ENCODE measurements at regions not wholly inside any gene's neighbourhood (a gene's known extent, or its start where the extent isn't known, plus 50 kb on each side); places are given as distances from the start of the nearest gene placed in this dataset.
A peak's percentile ranks its signal among the peaks of the same experiment; 100 is the strongest.

GRCh38 chr18:76754351-76754750 is 68.0 kb upstream of the ZNF236 start:
- DNase-seq, result no peak
- ATAC-seq, result peak in 3 of 4 donors; percentile 15 to 61 (median 16)
- no peak for TF ChIP-seq POLR2A (IDR thresholded peaks at IDR 0.05)
- H3K27ac ChIP-seq, result no peak overlapping the region
- 44% methylated on average over 8 of the region's 8 CpGs for WGBS (ENCODE audit: insufficient coverage, low coverage, low lambda C conversion rate, missing lambda C conversion rate)
- no peak overlapping the region for H3K4me3 ChIP-seq
- H3K4me1 ChIP-seq, result peaks cover 0 to 16% (median 3%) of the 10 kb centered on the region in 4 donors
- H3K9me3 ChIP-seq, result no peaks in the 10 kb centered on the region
- intact Hi-C loops (cut with DNase I), result no loop called here
- H3K27me3 ChIP-seq, result no peaks in the 10 kb centered on the region
- no peaks in the 10 kb centered on the region for H3K36me3 ChIP-seq

- ATAC-seq (no peak), DNase-seq (no peak)
- no peaks in the 10 kb centered on the region for H3K36me3 ChIP-seq
- H3K27ac ChIP-seq, result no peak overlapping the region
- no peaks in the 10 kb centered on the region for H3K9me3 ChIP-seq
- WGBS (ENCODE audit: insufficient coverage, low coverage, low lambda C conversion rate, missing lambda C conversion rate), result 64% methylated on average over 4 of the region's 4 CpGs
- H3K4me1 ChIP-seq, result peaks cover 0 to 16% (median 3%) of the 10 kb centered on the region in 4 donors
- H3K4me3 ChIP-seq, result no peak overlapping the region
- intact Hi-C loops (cut with DNase I), result no loop called here
- no peaks in the 10 kb centered on the region for H3K27me3 ChIP-seq
- TF ChIP-seq POLR2A (IDR thresholded peaks at IDR 0.05), result no peak
- no peak for TF ChIP-seq CTCF (IDR thresholded peaks at IDR 0.05)
These were observed 70.0 kb upstream of the ZNF236 start for GRCh38 chr18:76752400-76752799.

GRCh38 chr18:76750917-76751890 is 71.2 kb upstream of the ZNF236 start:
- H3K36me3 ChIP-seq, result no peaks in the 10 kb centered on the region
- H3K9me3 ChIP-seq, result no peaks in the 10 kb centered on the region
- DNase-seq, result peak; percentile 42 to 68 (median 60)
- TF ChIP-seq CTCF (IDR thresholded peaks at IDR 0.05), result no peak
- TF ChIP-seq POLR2A (IDR thresholded peaks at IDR 0.05), result no peak
- no peaks in the 10 kb centered on the region for H3K27me3 ChIP-seq
- no peak overlapping the region for H3K4me3 ChIP-seq
- no peak overlapping the region for H3K27ac ChIP-seq
- 30% methylated on average over 4 of the region's 5 CpGs for WGBS (ENCODE audit: insufficient coverage, low coverage, low lambda C conversion rate, missing lambda C conversion rate)
- peak; percentile 83 to 90 (median 88) for ATAC-seq
- intact Hi-C loops (cut with DNase I), result no loop called here
- peaks cover 0 to 16% (median 3%) of the 10 kb centered on the region in 4 donors for H3K4me1 ChIP-seq

GRCh38 chr18:76750269-76750668 is 72.1 kb upstream of the ZNF236 start:
- H3K4me3 ChIP-seq, result no peak overlapping the region
- ATAC-seq, result no peak
- TF ChIP-seq CTCF (IDR thresholded peaks at IDR 0.05) (no peak), POLR2A (IDR thresholded peaks at IDR 0.05) (no peak)
- peaks cover 0 to 16% (median 3%) of the 10 kb centered on the region in 4 donors for H3K4me1 ChIP-seq
- no peaks in the 10 kb centered on the region for H3K36me3 ChIP-seq
- H3K9me3 ChIP-seq, result no peaks in the 10 kb centered on the region
- no peaks in the 10 kb centered on the region for H3K27me3 ChIP-seq
- DNase-seq, result no peak
- H3K27ac ChIP-seq, result no peak overlapping the region
- intact Hi-C loops (cut with DNase I), result no loop called here

GRCh38 chr18:76747676-76748075 is 74.7 kb upstream of the ZNF236 start:
- Histone ChIP-seq H3K36me3 (no peaks in the 10 kb centered on the region), H3K27me3 (no peaks in the 10 kb centered on the region), H3K27ac (no peak overlapping the region), H3K9me3 (no peaks in the 10 kb centered on the region), H3K4me3 (no peak overlapping the region), H3K4me1 (peaks cover 0 to 16% (median 3%) of the 10 kb centered on the region in 4 donors)
- TF ChIP-seq POLR2A (IDR thresholded peaks at IDR 0.05), result no peak
- TF ChIP-seq CTCF (IDR thresholded peaks at IDR 0.05), result no peak
- ATAC-seq (no peak), DNase-seq (no peak)
- WGBS (ENCODE audit: insufficient coverage, low coverage, low lambda C conversion rate, missing lambda C conversion rate), result 100% methylated on average over 1 of the region's 1 CpG
- intact Hi-C loops (cut with DNase I), result no loop called here

All from right lobe of liver (tissue), 6 donors.